CD4-positive, alpha-beta T cell treated with Interleukin-21 for 1 hour (primary cell): ENCODE measurements at regions not wholly inside any gene's neighbourhood (a gene's known extent, or its start where the extent isn't known, plus 50 kb on each side); places are given as distances from the start of the nearest gene placed in this dataset.

Experiments used
- DNase-seq: peaks from one replicate; pipeline ENCODE4 v3.0.0-alpha.2; 2020

DNA sequence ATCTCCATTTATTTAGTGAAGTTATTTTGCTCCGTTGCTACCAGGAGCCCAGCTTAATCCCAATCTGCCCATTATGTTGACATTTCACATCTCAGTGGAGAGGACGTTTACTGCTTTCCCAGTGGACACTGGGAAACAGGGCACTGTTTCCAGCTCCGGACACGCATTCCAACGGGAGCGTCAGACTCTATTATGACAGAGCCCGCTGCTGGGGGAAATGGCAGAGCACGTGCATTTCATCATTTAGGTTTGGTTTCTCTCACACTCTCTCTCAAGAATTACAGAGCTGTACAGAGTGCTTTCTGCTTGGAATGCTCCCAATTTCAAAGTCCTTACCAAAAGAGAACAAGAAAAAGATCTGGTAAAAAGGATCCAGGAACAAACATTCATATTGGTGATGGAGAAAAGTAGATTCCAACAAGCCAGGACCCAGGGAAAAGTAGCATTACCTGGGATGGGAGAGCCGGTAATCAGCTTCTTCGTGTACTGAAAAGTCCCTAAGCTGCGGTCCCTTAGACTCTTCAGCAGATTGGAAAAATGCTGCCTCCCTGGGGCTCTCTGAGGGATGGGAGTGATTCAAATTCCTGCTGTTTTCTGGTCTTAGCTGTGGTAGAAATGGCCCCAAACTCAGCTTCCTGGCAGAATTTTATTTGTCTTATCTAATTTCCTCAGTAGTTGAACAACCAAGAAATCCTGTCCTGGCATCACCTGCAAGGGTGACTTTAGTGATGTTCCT is 136.0 kb upstream of the THBS1 start:
- DNase-seq: no peak

GRCh38 chr15:39445931-39446330 is 134.9 kb upstream of the THBS1 start:
- DNase-seq: no peak

- no peak for DNase-seq
These were observed 133.5 kb upstream of the THBS1 start for GRCh38 chr15:39447346-39447745.

DNA sequence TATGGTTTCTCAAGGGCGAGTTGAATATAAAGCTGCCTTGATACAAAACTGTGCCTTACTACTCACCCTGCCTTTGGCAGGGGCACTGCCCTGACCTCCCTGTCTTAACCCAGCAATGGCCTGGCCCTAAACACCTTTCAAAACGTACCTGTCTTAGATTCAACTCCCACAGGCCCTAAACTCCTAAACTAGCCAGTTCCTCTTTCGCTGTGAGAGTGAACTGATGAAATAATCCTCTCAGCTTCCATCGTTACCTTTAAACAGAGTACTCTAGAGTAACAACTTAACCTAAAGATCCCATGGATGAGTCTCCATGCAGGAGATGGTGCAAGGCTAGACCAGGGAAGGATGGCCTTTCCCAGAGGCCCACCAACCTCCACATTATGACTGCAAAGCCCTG is 133.0 kb upstream of the THBS1 start:
- no peak for DNase-seq

- DNase-seq: no peak
These were observed 132.5 kb upstream of the THBS1 start for GRCh38 chr15:39448409-39448808.

GRCh38 chr15:39451121-39451688 is 129.7 kb upstream of the THBS1 start:
- no peak for DNase-seq

DNA sequence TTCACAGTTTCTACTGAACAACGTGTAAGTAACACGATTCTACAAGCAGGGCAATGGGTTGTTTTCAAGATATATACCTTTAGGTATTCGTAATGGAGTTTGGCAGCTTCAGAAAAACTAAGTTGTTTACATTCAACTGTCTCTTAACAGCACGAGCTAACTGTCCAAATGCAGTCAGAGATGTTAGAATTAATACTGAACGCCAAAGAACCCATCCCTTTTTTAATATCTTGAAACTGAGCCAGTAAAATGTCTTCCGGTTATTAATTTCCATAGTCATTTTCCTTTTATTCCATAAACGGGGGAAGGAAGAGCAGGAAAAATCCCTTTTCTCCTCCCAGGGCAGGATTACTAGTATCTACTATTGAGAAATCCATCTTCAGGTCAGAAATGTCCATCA is 129.0 kb upstream of the THBS1 start:
- no peak for DNase-seq

DNA sequence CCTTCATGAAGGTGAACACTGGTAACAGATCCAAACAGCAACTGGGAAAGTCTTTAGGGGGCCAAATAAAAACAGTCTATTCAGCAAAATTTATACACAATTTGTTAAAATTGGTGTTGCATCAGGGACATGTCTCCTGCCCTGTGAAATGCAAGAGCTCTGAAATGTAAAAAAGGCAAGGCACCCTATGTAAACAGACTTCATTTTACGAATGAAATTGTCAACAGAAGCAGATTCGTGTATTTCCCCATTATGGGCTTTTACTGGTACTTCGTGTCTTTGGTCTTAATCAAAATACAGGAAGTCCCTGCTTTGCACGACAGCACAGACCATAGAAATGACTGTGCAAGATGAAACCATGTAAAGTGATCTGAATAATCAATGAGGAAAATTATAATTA is 127.3 kb upstream of the THBS1 start:
- peak; percentile 9 for DNase-seq

DNA sequence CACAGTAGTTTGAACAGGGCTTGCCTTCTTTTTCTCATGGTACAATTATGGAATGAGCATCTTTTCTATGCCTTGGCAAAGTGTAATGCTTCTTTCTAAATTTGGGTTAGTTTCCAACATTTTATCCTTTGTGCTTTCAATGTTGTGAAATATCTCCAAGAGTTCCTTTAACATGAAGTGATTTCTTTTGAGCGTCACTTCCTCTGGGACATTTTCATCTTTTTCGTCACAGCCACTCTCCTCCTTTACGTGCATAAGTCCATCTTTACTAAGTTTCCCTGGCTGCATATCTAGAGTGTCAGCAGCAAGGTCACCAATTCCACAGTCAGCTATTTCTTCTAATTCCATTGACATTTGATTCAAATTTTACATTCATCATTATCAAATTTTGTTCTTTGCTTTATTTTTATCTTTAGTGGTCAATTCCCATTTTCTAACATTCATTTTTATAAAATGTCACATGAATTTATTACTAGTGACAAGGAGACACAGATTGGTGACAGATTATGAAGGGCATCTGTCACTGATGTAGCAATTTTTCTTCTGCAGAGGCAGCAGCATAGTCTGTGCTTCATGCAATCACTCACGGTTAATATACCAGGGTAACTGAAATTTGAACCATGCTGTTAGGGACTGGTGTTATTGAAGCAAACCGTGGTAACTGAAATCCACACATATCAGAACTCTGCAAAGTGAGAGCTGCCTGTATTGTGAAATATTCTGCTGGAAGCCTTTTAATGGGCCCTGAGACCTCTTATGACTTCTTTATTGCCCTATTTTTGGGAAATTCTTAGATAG is 126.5 kb upstream of the THBS1 start:
- no peak for DNase-seq

- DNase-seq: no peak
These were observed 125.3 kb upstream of the THBS1 start for GRCh38 chr15:39455471-39455991.

- DNase-seq: no peak
These were observed 124.7 kb upstream of the THBS1 start for GRCh38 chr15:39456159-39456558.

DNA sequence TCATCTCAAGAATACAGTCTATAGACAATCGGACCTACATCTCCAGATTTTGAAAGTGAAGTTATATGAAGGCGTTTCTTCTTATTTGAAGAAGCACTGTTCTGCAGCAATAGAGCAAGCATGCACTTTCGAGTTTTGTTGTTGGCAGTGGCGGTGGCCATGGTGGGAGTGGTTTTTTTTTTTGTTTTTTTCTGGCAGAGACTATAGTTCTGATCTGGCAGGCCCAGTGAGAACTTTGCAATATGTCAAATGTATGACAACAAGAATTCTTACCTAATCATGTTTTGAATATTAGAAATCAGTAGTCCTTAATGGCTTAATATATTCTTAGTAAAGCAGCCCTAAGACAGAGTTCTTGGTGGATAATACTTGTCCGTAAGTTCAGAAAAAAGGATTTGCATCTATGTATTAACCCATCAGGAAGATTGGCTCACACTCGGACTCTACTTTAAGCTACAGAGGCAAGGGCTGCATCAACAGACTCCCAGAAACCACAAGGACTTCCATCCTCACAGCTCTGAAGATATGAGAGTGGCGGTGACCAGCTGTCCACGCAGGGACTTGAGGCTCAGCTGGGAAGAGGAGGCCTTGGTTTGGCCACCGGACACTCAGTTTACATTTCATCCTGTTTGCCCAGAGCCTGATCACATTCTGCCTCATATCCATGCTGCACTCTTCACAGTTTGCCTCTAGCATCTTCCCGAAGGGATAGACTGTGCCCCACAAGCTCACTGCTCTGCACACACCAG is 124.1 kb upstream of the THBS1 start:
- DNase-seq: no peak

DNA sequence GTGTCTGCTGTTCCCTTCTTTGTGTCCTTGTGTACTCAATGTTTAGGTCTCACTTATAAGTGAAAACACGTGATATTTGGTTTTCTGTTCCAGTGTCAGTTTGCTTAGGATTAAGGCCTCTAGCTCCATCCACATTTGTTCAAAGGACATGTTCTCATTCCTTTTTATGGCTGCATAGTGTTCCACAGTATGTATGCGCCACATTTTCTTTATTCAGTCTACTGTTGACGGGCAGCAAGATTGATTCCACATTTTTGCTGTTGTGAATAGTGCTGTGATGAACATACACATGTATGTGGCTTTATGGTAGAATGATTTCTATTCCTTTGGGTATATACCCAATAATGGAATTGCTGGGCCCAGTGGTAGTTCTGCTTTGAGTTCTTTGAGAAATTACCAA is 122.7 kb upstream of the THBS1 start:
- no peak for DNase-seq

- no peak for DNase-seq
These were observed 121.3 kb upstream of the THBS1 start for GRCh38 chr15:39459548-39459947.

GRCh38 chr15:39460748-39461147 is 120.1 kb upstream of the THBS1 start:
- no peak for DNase-seq

DNA sequence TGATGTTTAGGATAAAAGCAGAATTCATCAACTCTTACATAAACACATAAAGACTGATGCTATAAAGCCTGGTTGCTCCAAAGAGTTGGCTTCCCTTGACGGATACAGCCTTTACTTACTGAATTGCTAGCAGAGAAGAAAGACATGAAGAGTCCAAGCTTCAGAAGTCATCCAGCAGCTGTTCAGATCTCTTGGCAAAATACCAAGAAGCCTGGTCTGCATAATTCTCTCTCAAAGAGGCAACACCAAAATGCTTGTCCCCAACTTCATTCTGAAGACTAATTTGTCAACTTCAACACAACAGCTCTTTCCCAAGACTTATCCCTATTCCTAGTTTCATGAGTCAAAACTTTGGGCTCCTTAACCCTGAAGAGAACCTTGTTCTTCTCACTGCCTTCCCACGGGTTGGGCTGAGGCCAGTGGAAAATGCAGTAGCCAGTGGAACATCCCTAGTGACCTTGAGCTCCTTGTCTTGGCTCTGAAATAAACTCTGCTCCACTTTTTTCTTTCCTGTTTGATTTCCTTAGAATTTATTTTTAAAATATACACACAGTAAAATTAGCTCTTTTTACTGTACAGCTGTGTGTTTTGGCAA is 119.2 kb upstream of the THBS1 start:
- no peak for DNase-seq

DNA sequence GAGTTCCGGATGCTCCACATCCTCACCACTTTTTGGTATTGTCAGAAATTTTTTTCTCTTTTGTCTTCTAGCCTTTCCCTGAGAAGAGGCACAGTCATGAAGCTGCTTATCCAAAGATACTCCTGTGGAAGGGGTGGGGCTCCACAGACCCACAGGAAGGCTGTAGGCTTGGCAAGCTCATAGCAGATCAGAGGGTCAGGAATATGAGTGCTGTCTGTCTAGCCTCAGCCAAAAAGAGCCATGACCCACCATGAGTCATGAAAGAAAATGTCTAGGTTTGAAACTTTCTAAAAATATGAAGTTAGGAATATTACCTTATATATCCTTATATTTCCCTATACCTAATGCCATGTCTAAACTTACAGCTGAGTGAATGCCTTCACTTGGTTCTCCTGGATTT is 118.2 kb upstream of the THBS1 start:
- DNase-seq: no peak

- DNase-seq: no peak
These were observed 114.8 kb upstream of the THBS1 start for GRCh38 chr15:39465843-39466749.

GRCh38 chr15:39466750-39467105 is 114.2 kb upstream of the THBS1 start:
- no peak for DNase-seq

DNA sequence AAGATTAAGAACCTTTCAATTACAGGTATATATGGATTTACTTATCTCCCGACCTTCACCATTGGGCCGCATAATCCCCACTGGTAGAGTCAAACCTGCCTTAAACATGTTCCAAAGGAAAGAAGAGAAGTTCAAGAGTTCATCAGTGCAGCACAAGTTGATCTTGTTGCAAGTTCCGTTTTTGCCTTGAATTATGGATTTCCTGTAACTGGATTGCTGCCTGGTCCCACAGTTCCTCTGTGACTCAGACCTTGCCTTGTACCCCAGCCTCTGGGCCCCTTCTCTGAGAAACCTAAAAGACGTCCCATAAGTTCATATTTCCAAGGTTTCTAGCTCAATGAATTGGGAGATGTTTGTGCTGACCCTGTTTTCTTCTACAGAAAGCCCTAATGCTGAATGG is 112.5 kb upstream of the THBS1 start:
- DNase-seq: no peak

GRCh38 chr15:39468828-39469227 is 112.1 kb upstream of the THBS1 start:
- DNase-seq: no peak
